Right kidney (tissue), 1 donor: ENCODE measurements at regions not wholly inside any gene's neighbourhood (a gene's known extent, or its start where the extent isn't known, plus 50 kb on each side); places are given as distances from the start of the nearest gene placed in this dataset.
"Not testable (repeated sequence)": the region's sequence is repeated elsewhere in the genome, so short reads cannot be mapped to it uniquely, and the experiment has no call there.

Experiments
- DNase-seq: peaks from one replicate; pipeline ENCODE4 v3.0.0-alpha.2; 2016

DNA sequence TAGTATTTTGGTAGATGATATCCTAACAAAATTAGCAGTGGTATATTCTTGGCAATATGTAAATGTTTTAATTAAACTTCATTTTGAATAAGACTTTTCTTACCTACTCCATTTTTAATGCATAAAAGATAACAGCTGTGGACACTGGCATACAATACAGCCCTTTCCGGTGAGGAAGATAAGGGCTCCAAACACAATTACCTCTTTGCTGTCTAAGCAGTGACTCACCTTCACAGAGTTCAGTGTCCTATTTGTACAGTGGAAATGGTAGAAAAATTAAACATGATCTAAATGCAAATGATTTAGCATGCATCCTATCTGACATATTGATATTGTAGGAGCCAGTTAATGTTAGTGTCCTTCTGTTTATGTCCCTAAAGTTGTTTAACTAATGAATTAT is 969.4 kb downstream of the PLOD2 start:
- DNase-seq, result no peak

GRCh38 chr3:145197051-145197820 is 963.7 kb downstream of the PLOD2 start:
- DNase-seq, result no peak

DNA sequence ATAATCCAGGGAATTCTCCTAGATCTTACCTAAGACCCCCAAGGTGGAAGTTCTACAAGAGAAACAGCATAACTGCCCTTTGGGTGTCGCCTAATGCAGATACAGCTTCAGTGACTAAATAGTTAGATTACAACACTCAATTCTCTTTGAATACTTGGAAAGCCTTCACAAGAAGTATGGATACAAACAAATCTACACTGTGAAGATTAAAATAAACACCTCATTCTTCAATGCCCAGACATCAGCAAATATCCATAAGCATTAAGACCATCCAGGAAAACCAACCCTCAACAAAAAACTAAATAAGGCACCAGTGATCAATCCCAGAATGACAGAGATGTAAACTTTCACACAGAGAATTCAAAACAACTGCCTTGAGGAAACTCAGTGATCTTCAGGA is 963.2 kb downstream of the PLOD2 start:
- DNase-seq, result no peak

- no peak for DNase-seq
These were observed 951.4 kb downstream of the PLOD2 start for GRCh38 chr3:145209561-145209960.

GRCh38 chr3:145219355-145220235 is 941.4 kb downstream of the PLOD2 start:
- DNase-seq, result peak; percentile 19

DNA sequence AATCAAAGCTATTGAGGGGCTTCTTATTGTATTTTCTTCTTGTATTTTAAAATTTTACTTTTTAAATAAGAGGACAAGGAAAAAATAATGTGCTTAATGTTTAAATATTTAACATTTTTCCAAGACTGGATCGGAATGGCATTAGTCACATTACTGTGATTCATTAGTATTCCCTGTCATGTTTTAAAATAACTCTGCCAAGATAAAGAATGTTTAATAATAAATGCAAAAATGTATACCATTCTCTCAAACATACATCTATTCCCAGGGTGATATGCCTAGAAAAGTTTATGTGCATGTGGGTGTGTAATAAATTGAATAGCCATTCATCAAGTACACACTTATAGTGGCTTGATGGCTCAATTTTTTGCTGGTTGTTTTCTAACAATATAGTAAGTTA is 936.1 kb downstream of the PLOD2 start:
- no peak for DNase-seq

GRCh38 chr3:145243875-145244274 is 917.1 kb downstream of the PLOD2 start:
- no peak for DNase-seq

DNA sequence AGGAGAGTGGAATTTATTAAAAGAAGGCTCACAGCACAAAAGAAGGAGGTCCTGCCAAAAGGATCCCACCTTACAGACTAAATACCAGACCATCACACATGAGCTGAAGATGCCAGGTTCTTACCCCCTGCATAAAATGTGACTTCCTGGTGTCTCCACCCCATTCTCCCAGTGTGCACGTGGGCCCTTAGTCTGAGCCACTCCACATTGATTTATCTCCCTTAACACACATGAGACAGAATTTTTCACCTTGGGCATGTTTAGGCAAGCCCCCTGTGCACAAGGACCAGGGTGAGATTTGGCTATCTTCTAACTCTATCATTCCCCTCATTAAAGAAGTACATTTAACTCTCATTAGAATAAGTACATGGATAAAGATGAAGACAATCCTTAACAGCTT is 916.7 kb downstream of the PLOD2 start:
- no peak for DNase-seq

DNA sequence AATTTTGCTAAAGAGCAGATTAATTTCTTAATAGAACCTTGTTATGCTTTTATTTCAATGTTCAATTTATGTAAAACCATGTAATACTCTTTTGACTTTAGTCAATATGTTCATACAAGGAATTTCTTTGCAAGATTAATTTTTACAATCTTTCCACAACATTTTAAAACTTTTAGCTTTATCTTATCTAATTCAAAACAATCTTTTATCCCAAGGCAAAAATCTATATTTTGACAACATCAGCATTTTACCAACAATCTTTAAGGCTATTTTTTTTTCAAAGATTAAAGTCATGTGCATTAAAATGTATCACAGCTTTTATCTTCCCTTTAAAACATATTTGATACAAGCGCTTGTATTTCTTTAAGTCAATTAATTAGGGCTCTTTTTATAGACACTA is 914.7 kb downstream of the PLOD2 start:
- no peak for DNase-seq

GRCh38 chr3:145248928-145249327 is 912.1 kb downstream of the PLOD2 start:
- no peak for DNase-seq

DNA sequence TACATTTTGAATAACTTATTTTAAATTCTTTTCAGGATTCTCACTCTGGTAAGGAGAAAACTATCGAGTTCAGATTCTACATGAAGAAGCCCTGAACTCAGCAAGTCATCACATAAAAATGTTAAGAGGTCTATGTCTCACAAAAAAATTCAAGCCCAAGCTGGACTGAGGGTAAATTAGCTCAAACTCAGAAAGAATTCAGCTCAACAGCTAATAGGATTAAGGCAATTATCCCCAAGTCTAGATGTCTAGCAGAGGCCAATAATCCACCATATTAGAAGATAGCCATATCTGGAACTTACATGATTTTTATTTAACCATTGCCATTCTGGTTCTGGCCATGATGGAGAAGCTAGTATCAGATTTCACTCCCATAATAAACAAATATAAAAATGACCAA is 909.7 kb downstream of the PLOD2 start:
- no peak for DNase-seq

GRCh38 chr3:145257967-145258366 is 903.0 kb downstream of the PLOD2 start:
- not testable (repeated sequence) for DNase-seq

- no peak for DNase-seq
These were observed 901.7 kb downstream of the PLOD2 start for GRCh38 chr3:145259166-145259880.

DNA sequence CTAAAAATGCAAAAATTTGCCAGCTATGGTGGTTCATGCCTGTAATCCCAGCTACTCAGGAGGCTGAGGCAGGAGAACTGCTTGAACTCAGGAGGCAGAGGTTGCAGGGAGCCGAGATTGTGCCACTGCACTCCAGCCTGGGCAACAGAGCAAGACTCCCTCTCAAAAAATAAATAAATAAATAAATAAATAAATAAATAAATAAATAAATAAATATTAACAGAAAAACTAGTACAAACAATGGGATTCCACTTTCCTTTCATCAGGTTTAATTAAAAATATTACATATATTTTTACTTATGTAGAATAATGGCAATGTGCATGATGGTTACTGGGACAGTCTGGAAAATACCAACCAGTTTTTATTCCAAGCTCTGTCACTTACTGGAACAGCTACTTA is 897.5 kb downstream of the PLOD2 start:
- DNase-seq, result not testable (repeated sequence)

- no peak for DNase-seq
These were observed 894.6 kb downstream of the PLOD2 start for GRCh38 chr3:145266368-145266767.

DNA sequence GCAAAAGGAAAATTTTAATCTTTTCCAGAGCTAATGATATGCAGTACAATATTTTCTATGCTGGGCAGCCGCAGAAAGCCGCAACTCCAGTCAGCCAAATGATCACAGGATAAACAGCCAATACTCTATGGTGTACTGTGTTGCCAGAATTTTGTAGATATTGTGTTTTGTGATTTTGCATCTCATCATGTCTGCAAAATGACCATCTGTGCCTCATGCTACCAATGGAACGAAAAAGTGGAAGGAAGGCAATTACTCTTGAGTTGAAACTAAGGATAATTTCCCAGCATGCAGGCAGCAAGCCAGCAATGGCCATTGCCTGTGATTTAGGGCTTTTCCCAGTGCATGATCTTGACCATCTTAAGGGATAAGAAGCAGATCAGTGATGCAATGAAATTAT is 891.9 kb downstream of the PLOD2 start:
- no peak for DNase-seq

DNA sequence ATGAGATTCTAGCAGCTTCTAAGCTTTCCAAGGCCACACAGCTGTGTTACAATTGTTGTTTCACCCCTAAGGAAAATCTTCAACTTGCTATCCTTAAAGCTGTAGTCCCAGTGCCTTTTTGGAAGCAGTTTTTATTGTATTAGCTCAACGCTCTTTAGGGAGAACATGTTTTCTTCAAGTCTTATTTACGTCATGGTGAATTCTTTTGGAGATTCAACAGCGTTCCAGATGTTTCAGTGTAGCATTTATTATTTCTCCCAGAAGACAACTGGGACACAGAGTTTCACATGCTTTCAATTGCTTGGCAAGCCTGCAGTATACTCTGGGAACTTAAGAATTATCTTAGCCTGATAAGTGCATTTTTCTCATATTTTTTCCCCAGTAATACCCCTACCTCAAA is 888.3 kb downstream of the PLOD2 start:
- DNase-seq, result no peak

- no peak for DNase-seq
These were observed 878.5 kb downstream of the PLOD2 start for GRCh38 chr3:145282505-145282904.

- no peak for DNase-seq
These were observed 874.0 kb downstream of the PLOD2 start for GRCh38 chr3:145286937-145287336.

- DNase-seq, result no peak
These were observed 871.0 kb downstream of the PLOD2 start for GRCh38 chr3:145290010-145290409.

DNA sequence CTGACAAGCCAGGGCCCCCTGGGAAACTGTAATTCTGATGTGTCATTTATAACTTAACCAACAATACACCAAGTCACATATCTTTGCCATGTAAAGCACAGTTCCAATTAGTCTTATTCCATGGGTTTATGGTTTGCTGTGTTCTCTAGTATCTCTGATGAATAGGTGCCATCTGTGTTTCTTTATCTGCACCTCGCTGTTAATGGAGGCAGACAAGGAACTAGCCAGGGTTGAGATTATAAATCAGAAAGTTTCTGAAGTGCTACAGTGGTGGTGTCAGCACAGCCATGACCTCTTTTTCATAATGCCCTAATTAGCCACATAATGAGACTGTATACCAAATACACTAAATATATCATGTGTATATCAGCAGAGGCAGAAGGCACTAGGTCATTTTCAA is 866.4 kb downstream of the PLOD2 start:
- no peak for DNase-seq

GRCh38 chr3:145307272-145307671 is 853.7 kb downstream of the PLOD2 start:
- DNase-seq, result no peak

DNA sequence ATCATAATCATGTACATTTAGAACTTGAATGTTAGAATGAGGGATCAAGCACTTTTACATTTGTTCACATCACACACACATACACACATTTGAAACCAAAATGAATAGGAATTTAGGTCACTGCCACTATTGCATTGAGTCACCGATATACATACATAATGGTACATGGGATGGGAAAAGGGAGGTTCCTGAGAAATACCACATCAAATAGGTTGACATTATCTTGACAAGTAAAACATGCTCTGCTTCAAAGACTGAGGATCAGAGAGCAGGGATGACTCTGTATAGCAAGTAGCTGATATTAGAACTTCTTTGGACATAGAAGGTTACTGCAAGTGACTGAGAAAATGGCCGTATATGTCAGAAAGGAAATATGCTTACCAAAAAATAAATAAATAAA is 847.2 kb downstream of the PLOD2 start:
- no peak for DNase-seq
